SU-DHL-6 (cell line): ENCODE measurements at regions not wholly inside any gene's neighbourhood (a gene's known extent, or its start where the extent isn't known, plus 50 kb on each side); places are given as distances from the start of the nearest gene placed in this dataset.

Source experiments
- H2AFZ ChIP-seq: fragments of 200-600 bp; sonication (generic); 2 replicates; pipeline ENCODE4 v1.6.1; 2014; ENCODE audit warnings: low read depth, mild to moderate bottlenecking, moderate library complexity, mixed read lengths, antibody characterized with exemption, low read length; ENCODE audit not compliant: severe bottlenecking
- H3F3A ChIP-seq: fragments of 200-600 bp; shearing (Covaris generic); 2 replicates; pipeline ENCODE4 v1.6.0; 2016; ENCODE audit warnings: antibody characterized with exemption, mild to moderate bottlenecking; ENCODE audit not compliant: insufficient read depth
- H3K27ac ChIP-seq: fragments of 200-600 bp; sonication (generic); 2 replicates; pipeline ENCODE4 v1.5.1; 2016; ENCODE audit warnings: low read depth, mild to moderate bottlenecking, low read length, moderate library complexity, mixed read lengths
- H3K27me3 ChIP-seq: fragments of 200-600 bp; sonication (generic), shearing (Covaris generic); 2 replicates; pipeline ENCODE4 v1.6.0; 2014; ENCODE audit warnings: mild to moderate bottlenecking, low read length
- H3K36me3 ChIP-seq: fragments of 200-600 bp; sonication (generic); 2 replicates; pipeline ENCODE4 v1.6.1; 2014; ENCODE audit warnings: mild to moderate bottlenecking, low read length, mixed read lengths
- H3K4me2 ChIP-seq: fragments of 300-600, 200-600 bp; shearing (Covaris generic), sonication (generic); 2 replicates; pipeline ENCODE4 v1.6.0; 2014; ENCODE audit warnings: low read length, low read depth, mild to moderate bottlenecking; ENCODE audit not compliant: poor library complexity, severe bottlenecking
- H3K4me3 ChIP-seq: fragments of 200-600 bp; sonication (generic); 2 replicates; pipeline ENCODE4 v1.5.1; 2014; ENCODE audit warnings: antibody characterized with exemption, low read length, mild to moderate bottlenecking, mixed read lengths; ENCODE audit not compliant: insufficient read depth, poor library complexity, severe bottlenecking
- H3K79me2 ChIP-seq: fragments of 200-600 bp; sonication (generic); 2 replicates; pipeline ENCODE4 v1.6.1; 2014; ENCODE audit warnings: mild to moderate bottlenecking, low read length, moderate library complexity; ENCODE audit not compliant: insufficient read depth
- H3K9ac ChIP-seq: fragments of 200-600 bp; sonication (generic); 2 replicates; pipeline ENCODE4 v1.7.0; 2014; ENCODE audit warnings: mild to moderate bottlenecking, low read length
- H3K9me2 ChIP-seq: fragments of 200-600 bp; sonication (generic); replicated peaks from 2 replicates; pipeline ENCODE4 v1.6.1; 2014; ENCODE audit warnings: low read length; ENCODE audit not compliant: insufficient read depth
- H3K9me3 ChIP-seq: fragments of 200-600 bp; sonication (generic); 2 replicates; pipeline ENCODE4 v1.6.1; 2014; ENCODE audit warnings: low read length, mixed read lengths; ENCODE audit not compliant: insufficient read depth
- H4K20me1 ChIP-seq: fragments of 200-600 bp; sonication (generic); 2 replicates; pipeline ENCODE4 v1.6.1; 2014; ENCODE audit warnings: low read depth, mild to moderate bottlenecking, antibody characterized with exemption, low read length, moderate library complexity, mixed read lengths
- CTCF ChIP-seq: fragments of 200-600 bp; sonication (generic); IDR thresholded peaks from one replicate; pipeline ENCODE4 v1.5.1; 2017; ENCODE audit warnings: antibody characterized with exemption, mild to moderate bottlenecking, low read length, moderate library complexity; ENCODE audit not compliant: insufficient read depth, poor library complexity, severe bottlenecking
- EZH2phosphoT487 ChIP-seq: fragments of 200-600 bp; sonication (generic), shearing (Covaris generic); conservative IDR thresholded peaks from 2 replicates; pipeline ENCODE4 v1.6.1; 2018; ENCODE audit warnings: mild to moderate bottlenecking, antibody characterized with exemption, low read length, moderate library complexity, mixed read lengths

- Histone ChIP-seq H4K20me1 (no peaks in the 10 kb centered on the region), H3K9ac (no peak overlapping the region), H3K36me3 (no peaks in the 10 kb centered on the region), H3K4me2 (no peak overlapping the region), H3K27ac (no peak overlapping the region), H3F3A (no peaks in the 10 kb centered on the region), H3K79me2 (no peaks in the 10 kb centered on the region), H3K27me3 (no peaks in the 10 kb centered on the region), H3K4me3 (no peak overlapping the region), H3K9me2 (no peaks in the 10 kb centered on the region; the same call in 1 of the 2 replicates), H2AFZ (no peak overlapping the region), H3K9me3 (no peaks in the 10 kb centered on the region)
- TF ChIP-seq CTCF (no peak), EZH2phosphoT487 (no peak)
These were observed 1036.9 kb upstream of the TMEFF2 start for GRCh38 chr2:193231634-193232033.

- H3K9me2 ChIP-seq = no peaks in the 10 kb centered on the region; the same call in 1 of the 2 replicates
- H4K20me1 ChIP-seq = no peaks in the 10 kb centered on the region
- no peak overlapping the region for H3K4me2 ChIP-seq
- H3K9me3 ChIP-seq = no peaks in the 10 kb centered on the region
- no peaks in the 10 kb centered on the region for H3K79me2 ChIP-seq
- H3K27me3 ChIP-seq = no peaks in the 10 kb centered on the region
- H3K27ac ChIP-seq = no peak overlapping the region
- TF ChIP-seq CTCF (no peak), EZH2phosphoT487 (no peak)
- H3K4me3 ChIP-seq = no peak overlapping the region
- H3F3A ChIP-seq = no peaks in the 10 kb centered on the region
- H2AFZ ChIP-seq = no peak overlapping the region
- H3K9ac ChIP-seq = no peak overlapping the region
- no peaks in the 10 kb centered on the region for H3K36me3 ChIP-seq
These were observed 1033.5 kb upstream of the TMEFF2 start for GRCh38 chr2:193228276-193228675.

GRCh38 chr2:193222454-193222853 lies 1027.7 kb upstream of the TMEFF2 start:
- Histone ChIP-seq H3K36me3 (no peaks in the 10 kb centered on the region), H3K79me2 (no peaks in the 10 kb centered on the region), H3K4me2 (no peak overlapping the region), H3K9me2 (no peaks in the 10 kb centered on the region), H2AFZ (no peak overlapping the region), H4K20me1 (no peaks in the 10 kb centered on the region), H3K27me3 (no peaks in the 10 kb centered on the region), H3K9ac (no peak overlapping the region), H3K4me3 (no peak overlapping the region), H3K27ac (no peak overlapping the region), H3K9me3 (no peaks in the 10 kb centered on the region), H3F3A (no peaks in the 10 kb centered on the region)
- no peak for TF ChIP-seq CTCF
- TF ChIP-seq EZH2phosphoT487 = no peak
